ENCODE measurements at regions not wholly inside any gene's neighbourhood (a gene's known extent, or its start where the extent isn't known, plus 50 kb on each side); places are given as distances from the start of the nearest gene placed in this dataset.

DNA sequence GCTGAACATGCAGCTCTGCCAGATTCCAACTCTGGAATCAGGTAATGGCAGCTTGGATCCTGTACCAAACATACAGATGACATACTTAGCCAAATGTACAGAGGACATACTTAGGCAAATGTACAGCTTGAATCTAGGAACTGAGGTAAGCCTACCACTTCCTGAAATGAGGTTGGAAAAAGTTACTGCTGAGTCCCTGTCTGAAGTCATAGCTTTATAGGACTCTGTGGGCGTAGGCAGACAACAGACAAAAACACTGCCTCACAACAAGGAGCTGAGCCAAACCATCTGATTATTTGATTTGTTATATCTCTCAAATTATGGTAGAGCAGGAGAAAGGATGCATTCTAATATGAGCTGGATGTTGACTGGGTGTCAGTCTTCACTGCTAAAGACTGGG is 290.2 kb upstream of the TCF4 start:
- H3K4me3 ChIP-seq, result no peak overlapping the region
- H3K4me1 ChIP-seq, result no peaks in the 10 kb centered on the region
- no peaks in the 10 kb centered on the region for H3K36me3 ChIP-seq (replicated peaks)
- no peaks in the 10 kb centered on the region for H3K9me3 ChIP-seq
- H3K27me3 ChIP-seq (ENCODE audit: low read depth), result peaks cover 29% of the 10 kb centered on the region
- in situ Hi-C loops (cut with MboI; ENCODE audit: low sequenced_read_pairs), result no loop called here
- no peak for DNase-seq (ENCODE audit: low spot score in 2 of 2)

DNA sequence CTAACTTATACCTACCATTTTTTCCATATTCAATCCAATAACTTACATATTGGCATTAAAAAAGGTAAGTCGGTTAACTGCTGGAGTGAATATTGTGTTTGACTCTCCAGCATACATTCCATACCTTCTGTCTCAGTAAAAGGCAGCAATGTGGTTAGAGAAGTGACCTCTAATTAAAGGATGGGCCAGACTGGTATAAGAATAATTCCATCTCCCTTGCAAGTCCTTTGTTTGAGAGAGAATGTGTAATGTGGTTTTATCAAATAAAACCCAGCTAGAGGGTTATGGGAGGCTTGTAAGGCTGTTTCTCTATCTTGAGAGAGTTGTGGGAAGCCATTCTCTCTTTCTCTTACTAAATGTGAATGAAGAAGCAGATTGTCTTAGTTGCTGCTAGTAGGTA is 289.3 kb upstream of the TCF4 start:
- no peak for DNase-seq (ENCODE audit: low spot score in 2 of 2)
- Histone ChIP-seq H3K4me1 (no peaks in the 10 kb centered on the region), H3K36me3 (replicated peaks) (no peaks in the 10 kb centered on the region), H3K9me3 (no peaks in the 10 kb centered on the region), H3K27me3 (ENCODE audit: low read depth) (peaks cover 35% of the 10 kb centered on the region), H3K4me3 (no peak overlapping the region)
- in situ Hi-C loops (cut with MboI; ENCODE audit: low sequenced_read_pairs), result no loop called here

DNA sequence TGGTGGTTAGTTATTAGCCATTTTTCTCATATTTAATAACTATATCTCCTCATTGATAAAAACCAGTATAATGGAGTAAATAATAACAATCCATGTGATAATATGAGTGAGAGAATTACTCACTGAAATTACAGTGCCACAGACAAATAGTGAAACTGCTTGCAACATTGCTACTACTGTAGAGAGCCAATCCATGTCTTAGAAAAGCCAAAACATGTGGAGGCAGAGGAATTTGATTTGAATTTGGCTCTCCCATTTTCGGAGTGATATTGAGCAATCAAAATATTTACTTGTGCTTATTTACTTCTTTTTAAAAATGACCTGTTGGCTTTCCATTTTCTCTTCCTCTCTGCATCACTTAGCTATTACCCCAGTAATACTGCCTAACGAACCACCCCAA is 288.3 kb upstream of the TCF4 start:
- H3K36me3 ChIP-seq (replicated peaks), result no peaks in the 10 kb centered on the region
- no peaks in the 10 kb centered on the region for H3K9me3 ChIP-seq
- peaks cover 43% of the 10 kb centered on the region for H3K27me3 ChIP-seq (ENCODE audit: low read depth)
- in situ Hi-C loops (cut with MboI; ENCODE audit: low sequenced_read_pairs), result no loop called here
- DNase-seq (ENCODE audit: low spot score in 2 of 2), result no peak
- no peak overlapping the region for H3K4me3 ChIP-seq
- H3K4me1 ChIP-seq, result no peaks in the 10 kb centered on the region

- DNase-seq (ENCODE audit: low spot score in 2 of 2), result no peak
- in situ Hi-C loops (cut with MboI; ENCODE audit: low sequenced_read_pairs), result no loop called here
- H3K27me3 ChIP-seq (ENCODE audit: low read depth), result peaks cover 48% of the 10 kb centered on the region
- no peaks in the 10 kb centered on the region for H3K36me3 ChIP-seq (replicated peaks)
- H3K4me3 ChIP-seq, result no peak overlapping the region
- no peaks in the 10 kb centered on the region for H3K4me1 ChIP-seq
- H3K9me3 ChIP-seq, result no peaks in the 10 kb centered on the region
Observed at GRCh38 chr18:55875371-55875901, 287.4 kb upstream of the TCF4 start.

GRCh38 chr18:55869556-55870501 is 281.8 kb upstream of the TCF4 start:
- H3K36me3 ChIP-seq (replicated peaks), result no peaks in the 10 kb centered on the region
- in situ Hi-C loops (cut with MboI; ENCODE audit: low sequenced_read_pairs), result loop anchor here (25.0 kb wide), 1 partner anchor 692 kb away; no protein-coding TSS in a partner anchor
- no peak for DNase-seq (ENCODE audit: low spot score in 2 of 2)
- no peaks in the 10 kb centered on the region for H3K9me3 ChIP-seq
- no peak overlapping the region for H3K4me3 ChIP-seq
- H3K27me3 ChIP-seq (ENCODE audit: low read depth), result peaks cover 79% of the 10 kb centered on the region
- H3K4me1 ChIP-seq, result no peaks in the 10 kb centered on the region

DNA sequence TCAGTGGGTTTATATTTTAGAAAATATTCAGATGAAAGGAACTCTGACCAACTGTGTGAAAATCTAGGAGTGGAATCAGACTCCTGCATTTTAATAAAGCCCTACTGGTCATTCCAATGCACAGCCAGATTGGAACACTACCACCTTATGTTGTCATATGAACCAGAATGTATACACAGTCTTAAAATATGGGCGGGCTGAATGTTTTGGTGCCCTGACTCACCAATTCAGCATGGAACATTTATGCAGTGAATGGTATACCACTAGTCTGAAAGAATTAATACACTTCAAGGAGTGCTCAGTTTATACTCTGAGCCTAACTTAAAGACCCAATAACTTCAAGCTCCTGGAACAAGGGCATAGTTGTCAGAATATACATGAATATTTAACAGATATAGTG is 280.9 kb upstream of the TCF4 start:
- in situ Hi-C loops (cut with MboI; ENCODE audit: low sequenced_read_pairs), result loop anchor here (25.0 kb wide), 1 partner anchor 693 kb away; no protein-coding TSS in a partner anchor
- peaks cover 8% of the 10 kb centered on the region; the same call in 1 of the 2 replicates for H3K4me1 ChIP-seq
- H3K27me3 ChIP-seq (ENCODE audit: low read depth), result peaks cover 80% of the 10 kb centered on the region
- DNase-seq (ENCODE audit: low spot score in 2 of 2), result no peak
- H3K36me3 ChIP-seq (replicated peaks), result no peaks in the 10 kb centered on the region
- H3K9me3 ChIP-seq, result no peaks in the 10 kb centered on the region
- no peak overlapping the region for H3K4me3 ChIP-seq

GRCh38 chr18:55866886-55867285 is 278.9 kb upstream of the TCF4 start:
- DNase-seq (ENCODE audit: low spot score in 2 of 2), result no peak
- in situ Hi-C loops (cut with MboI; ENCODE audit: low sequenced_read_pairs), result loop anchor here (25.0 kb wide), 1 partner anchor 695 kb away; no protein-coding TSS in a partner anchor
- no peak overlapping the region for H3K4me3 ChIP-seq

GRCh38 chr18:55866006-55866405 is 278.0 kb upstream of the TCF4 start:
- H3K4me3 ChIP-seq, result no peak overlapping the region
- peaks cover 8% of the 10 kb centered on the region; the same call in 1 of the 2 replicates for H3K4me1 ChIP-seq
- DNase-seq (ENCODE audit: low spot score in 2 of 2), result no peak
- in situ Hi-C loops (cut with MboI; ENCODE audit: low sequenced_read_pairs), result loop anchor here (25.0 kb wide), 1 partner anchor 696 kb away; no protein-coding TSS in a partner anchor
- no peaks in the 10 kb centered on the region for H3K36me3 ChIP-seq (replicated peaks)
- peaks cover 85% of the 10 kb centered on the region for H3K27me3 ChIP-seq (ENCODE audit: low read depth)
- H3K9me3 ChIP-seq, result no peaks in the 10 kb centered on the region

More at GRCh38 chr18:55866886-55867285, 278.9 kb upstream of the TCF4 start:
- H3K27me3 ChIP-seq (ENCODE audit: low read depth), result peaks cover 82% of the 10 kb centered on the region
- no peaks in the 10 kb centered on the region for H3K36me3 ChIP-seq (replicated peaks)
- peaks cover 8% of the 10 kb centered on the region; the same call in 1 of the 2 replicates for H3K4me1 ChIP-seq
- H3K9me3 ChIP-seq, result no peaks in the 10 kb centered on the region

GRCh38 chr18:55864281-55864680 is 276.3 kb upstream of the TCF4 start:
- Histone ChIP-seq H3K9me3 (no peaks in the 10 kb centered on the region), H3K36me3 (replicated peaks) (no peaks in the 10 kb centered on the region), H3K27me3 (ENCODE audit: low read depth) (peaks cover 84% of the 10 kb centered on the region), H3K4me1 (peaks cover 8% of the 10 kb centered on the region; the same call in 1 of the 2 replicates), H3K4me3 (no peak overlapping the region)
- in situ Hi-C loops (cut with MboI; ENCODE audit: low sequenced_read_pairs), result loop anchor here (25.0 kb wide), 1 partner anchor 698 kb away; no protein-coding TSS in a partner anchor
- no peak for DNase-seq (ENCODE audit: low spot score in 2 of 2)

GRCh38 chr18:55863876-55864275 is 275.9 kb upstream of the TCF4 start:
- H3K27me3 ChIP-seq (ENCODE audit: low read depth), result peaks cover 84% of the 10 kb centered on the region
- H3K36me3 ChIP-seq (replicated peaks), result no peaks in the 10 kb centered on the region
- peaks cover 8% of the 10 kb centered on the region for H3K4me1 ChIP-seq
- peak; percentile 57 to 87 for DNase-seq (ENCODE audit: low spot score in 2 of 2)
- no peak overlapping the region for H3K4me3 ChIP-seq
- in situ Hi-C loops (cut with MboI; ENCODE audit: low sequenced_read_pairs), result loop anchor here (25.0 kb wide), 1 partner anchor 698 kb away; no protein-coding TSS in a partner anchor
- no peaks in the 10 kb centered on the region for H3K9me3 ChIP-seq

DNA sequence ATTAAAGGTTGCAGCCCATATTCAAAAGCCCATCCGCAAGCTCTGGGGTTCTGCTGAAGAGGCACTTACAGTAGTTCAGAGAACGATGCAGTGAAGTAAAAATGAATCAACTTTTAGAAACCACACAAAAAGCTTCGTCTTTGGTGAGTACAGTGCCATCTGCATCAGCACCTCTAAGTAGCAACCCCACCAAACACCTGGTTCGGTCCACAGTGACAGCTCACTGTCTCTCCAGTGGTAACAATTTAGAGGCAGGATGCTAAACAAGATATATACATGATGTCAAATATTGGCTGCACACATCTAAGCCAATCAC is 275.4 kb upstream of the TCF4 start:
- no peaks in the 10 kb centered on the region for H3K36me3 ChIP-seq (replicated peaks)
- in situ Hi-C loops (cut with MboI; ENCODE audit: low sequenced_read_pairs), result loop anchor here (25.0 kb wide), 1 partner anchor 699 kb away; no protein-coding TSS in a partner anchor
- no peak for DNase-seq (ENCODE audit: low spot score in 2 of 2)
- peaks cover 84% of the 10 kb centered on the region for H3K27me3 ChIP-seq (ENCODE audit: low read depth)
- H3K4me1 ChIP-seq, result peaks cover 13% of the 10 kb centered on the region
- H3K9me3 ChIP-seq, result no peaks in the 10 kb centered on the region
- H3K4me3 ChIP-seq, result no peak overlapping the region

DNA sequence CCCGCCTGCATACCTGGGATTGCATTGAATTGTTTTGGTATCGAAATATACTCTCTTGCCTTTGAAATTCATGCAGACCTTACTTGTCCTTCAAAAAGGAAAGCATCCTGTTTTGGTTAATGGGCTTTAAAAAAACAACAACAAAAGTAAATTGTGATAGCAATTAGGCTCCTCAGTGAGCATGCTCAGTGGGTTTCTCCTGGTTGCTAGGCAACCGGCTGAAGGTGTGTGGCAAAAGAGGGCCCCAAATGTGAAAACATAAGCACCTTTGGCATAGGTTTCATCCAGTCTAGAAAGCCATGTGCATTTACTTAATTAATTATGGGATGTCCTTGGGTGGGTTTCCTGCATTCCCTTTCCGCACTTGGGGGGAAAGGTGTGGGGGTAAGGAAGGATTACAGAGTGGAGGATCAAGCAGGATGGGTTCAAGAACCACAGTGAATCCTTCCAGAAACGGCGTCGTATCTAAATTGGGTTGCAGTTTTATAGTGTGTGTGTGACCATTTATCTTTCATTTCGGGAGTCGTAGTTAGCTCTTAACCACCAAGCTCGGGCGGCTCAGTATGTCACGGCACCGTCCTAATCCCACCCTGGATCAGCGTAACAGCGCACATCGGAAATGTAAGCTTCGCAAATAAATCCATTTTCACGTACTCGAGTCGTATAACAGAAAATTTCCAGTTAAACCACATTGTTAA is 274.9 kb upstream of the TCF4 start:
- DNase-seq (ENCODE audit: low spot score in 2 of 2), result no peak
- Histone ChIP-seq H3K4me1 (peaks cover 18% of the 10 kb centered on the region), H3K9me3 (no peaks in the 10 kb centered on the region), H3K27me3 (ENCODE audit: low read depth) (peaks cover 84% of the 10 kb centered on the region), H3K36me3 (replicated peaks) (no peaks in the 10 kb centered on the region), H3K4me3 (no peak overlapping the region)
- in situ Hi-C loops (cut with MboI; ENCODE audit: low sequenced_read_pairs), result loop anchor here (25.0 kb wide), 1 partner anchor 699 kb away; no protein-coding TSS in a partner anchor

DNA sequence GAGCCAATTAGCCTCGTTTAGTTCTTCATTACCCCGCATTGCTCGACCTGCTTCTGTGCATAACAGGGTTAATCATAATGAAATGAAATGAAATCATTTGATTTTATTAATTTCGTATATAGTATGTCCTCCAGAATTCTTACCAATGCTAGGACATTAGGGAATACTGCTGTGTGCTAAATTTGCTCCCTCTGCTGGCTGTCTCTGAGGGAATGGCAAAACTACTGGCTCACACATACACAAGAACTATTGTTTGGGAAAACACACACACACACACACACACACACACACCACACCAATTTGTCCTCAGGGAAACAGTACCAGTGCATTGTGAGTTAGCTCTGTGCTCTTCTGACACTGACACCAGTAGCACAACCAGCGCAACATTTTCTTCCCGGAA is 273.3 kb upstream of the TCF4 start:
- no peak overlapping the region for H3K4me3 ChIP-seq
- H3K4me1 ChIP-seq, result peaks cover 25% of the 10 kb centered on the region
- H3K27me3 ChIP-seq (ENCODE audit: low read depth), result peaks cover 81% of the 10 kb centered on the region
- H3K9me3 ChIP-seq, result no peaks in the 10 kb centered on the region
- H3K36me3 ChIP-seq (replicated peaks), result no peaks in the 10 kb centered on the region
- in situ Hi-C loops (cut with MboI; ENCODE audit: low sequenced_read_pairs), result loop anchor here (25.0 kb wide), 1 partner anchor 701 kb away; no protein-coding TSS in a partner anchor
- DNase-seq (ENCODE audit: low spot score in 2 of 2), result peak; percentile 14 to 39

All from HAP-1 (cell line).